ENCODE measurements at regions not wholly inside any gene's neighbourhood (a gene's known extent, or its start where the extent isn't known, plus 50 kb on each side); places are given as distances from the start of the nearest gene placed in this dataset.

DNA sequence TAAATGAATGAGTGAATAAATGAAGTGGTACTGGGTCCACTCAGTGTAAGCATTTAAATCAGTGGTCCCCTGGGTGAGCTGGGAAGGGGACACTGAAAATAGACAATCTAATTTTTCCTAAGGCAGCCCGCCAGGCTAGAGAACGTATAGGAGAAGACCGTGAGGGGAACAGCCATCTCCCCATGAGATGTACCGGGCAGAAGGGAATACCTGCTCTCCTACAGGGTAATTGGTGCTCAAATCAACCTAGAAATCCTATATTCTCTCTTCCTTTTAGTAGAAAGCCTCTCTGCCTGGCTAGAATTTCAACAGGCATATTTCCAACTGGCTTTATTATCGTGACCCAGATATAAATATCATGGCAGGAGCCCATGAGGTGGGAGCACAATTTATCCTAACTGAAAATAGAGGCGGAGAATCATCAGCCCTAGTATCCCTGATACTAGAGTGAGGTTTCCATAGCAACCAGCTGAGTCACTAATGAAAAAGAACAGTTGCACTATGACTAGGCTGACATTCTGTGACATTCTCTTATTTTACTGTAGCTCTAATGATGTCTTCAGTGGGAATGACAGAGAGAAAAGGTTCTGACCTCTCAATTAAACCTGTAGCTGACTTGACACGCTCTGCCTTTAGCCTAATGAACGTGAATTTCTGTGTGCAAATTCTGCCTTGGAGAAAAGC lies 96.5 kb upstream of the CAST start:
- Mint-ChIP-seq H3K9me3 (no peaks in the 10 kb centered on the region), H3K27ac (no peak overlapping the region), H3K4me1 (peaks cover 16% of the 10 kb centered on the region), H3K4me3 (no peak overlapping the region), H3K27me3 (no peaks in the 10 kb centered on the region), H3K36me3 (no peaks in the 10 kb centered on the region)

- Mint-ChIP-seq H3K27me3 (no peaks in the 10 kb centered on the region), H3K4me1 (peaks cover 16% of the 10 kb centered on the region), H3K36me3 (no peaks in the 10 kb centered on the region), H3K4me3 (no peak overlapping the region), H3K27ac (peak overlapping the region; percentile 8), H3K9me3 (no peaks in the 10 kb centered on the region)
These were observed 95.2 kb upstream of the CAST start for GRCh38 chr5:96566833-96567587.

GRCh38 chr5:96569332-96569731 lies 92.8 kb upstream of the CAST start:
- Mint-ChIP-seq H3K4me3 (no peak overlapping the region), H3K4me1 (peaks cover 16% of the 10 kb centered on the region), H3K9me3 (no peaks in the 10 kb centered on the region), H3K27me3 (no peaks in the 10 kb centered on the region), H3K36me3 (no peaks in the 10 kb centered on the region), H3K27ac (no peak overlapping the region)

DNA sequence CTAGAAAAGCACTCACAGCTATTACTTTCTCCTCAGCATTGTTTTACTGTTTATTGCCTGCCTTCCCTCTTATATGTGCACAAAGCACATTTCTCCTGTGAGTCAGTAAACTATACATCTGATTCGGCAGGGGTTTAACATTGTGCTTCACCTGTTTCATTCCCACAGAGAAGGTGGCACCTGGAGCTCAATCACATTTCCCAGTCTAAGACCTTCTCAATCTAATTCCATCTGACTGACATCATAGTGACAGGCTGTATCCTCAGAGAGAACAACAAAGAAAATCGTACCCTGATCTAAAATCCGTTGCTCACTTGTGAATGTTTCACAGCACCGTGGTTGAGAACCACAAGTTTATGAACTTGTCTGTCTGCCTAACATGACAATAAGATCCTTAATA lies 92.4 kb upstream of the CAST start:
- H3K4me3 Mint-ChIP-seq: no peak overlapping the region
- no peaks in the 10 kb centered on the region for H3K36me3 Mint-ChIP-seq
- H3K27ac Mint-ChIP-seq: no peak overlapping the region
- H3K27me3 Mint-ChIP-seq: no peaks in the 10 kb centered on the region
- H3K9me3 Mint-ChIP-seq: no peaks in the 10 kb centered on the region
- peaks cover 16% of the 10 kb centered on the region for H3K4me1 Mint-ChIP-seq

DNA sequence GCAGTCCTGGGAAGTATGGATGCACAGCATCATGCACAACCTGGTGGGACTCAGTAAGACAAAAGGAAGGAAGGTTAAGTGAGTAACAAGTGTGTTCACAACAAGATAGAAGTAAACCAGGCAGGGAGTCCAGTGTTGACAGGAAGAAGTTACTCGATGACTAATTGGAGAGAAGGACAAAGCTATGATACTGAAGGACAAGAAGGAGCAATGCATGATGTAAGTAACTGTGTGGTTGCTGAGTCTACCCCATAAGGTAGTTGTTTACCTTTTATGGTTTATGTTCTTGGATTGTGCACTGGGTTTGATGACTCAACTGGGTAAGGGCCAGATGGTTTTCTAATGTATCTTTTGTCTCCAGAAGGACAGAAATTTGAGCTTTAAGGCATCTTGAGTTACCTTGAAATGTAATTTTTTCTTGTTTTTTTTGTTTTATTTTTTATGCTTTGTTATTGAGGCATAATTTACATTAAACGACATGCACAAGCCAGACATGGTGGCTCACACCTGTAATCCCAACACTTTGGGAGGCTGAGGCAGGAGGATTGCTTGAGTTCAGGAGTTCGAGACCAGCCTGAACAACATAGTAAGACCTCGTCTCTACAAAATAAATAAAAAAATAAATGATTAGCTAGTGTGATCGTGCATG lies 89.2 kb upstream of the CAST start:
- H3K36me3 Mint-ChIP-seq: no peaks in the 10 kb centered on the region
- no peak overlapping the region for H3K4me3 Mint-ChIP-seq
- H3K4me1 Mint-ChIP-seq: no peaks in the 10 kb centered on the region
- no peaks in the 10 kb centered on the region for H3K27me3 Mint-ChIP-seq
- no peaks in the 10 kb centered on the region for H3K9me3 Mint-ChIP-seq
- no peak overlapping the region for H3K27ac Mint-ChIP-seq

- no peaks in the 10 kb centered on the region for H3K36me3 Mint-ChIP-seq
- H3K27me3 Mint-ChIP-seq: peaks cover under 1% of the 10 kb centered on the region
- no peaks in the 10 kb centered on the region for H3K4me1 Mint-ChIP-seq
- no peak overlapping the region for H3K27ac Mint-ChIP-seq
- H3K4me3 Mint-ChIP-seq: no peak overlapping the region
- H3K9me3 Mint-ChIP-seq: no peaks in the 10 kb centered on the region
These were observed 88.7 kb upstream of the CAST start for GRCh38 chr5:96573513-96573894.

DNA sequence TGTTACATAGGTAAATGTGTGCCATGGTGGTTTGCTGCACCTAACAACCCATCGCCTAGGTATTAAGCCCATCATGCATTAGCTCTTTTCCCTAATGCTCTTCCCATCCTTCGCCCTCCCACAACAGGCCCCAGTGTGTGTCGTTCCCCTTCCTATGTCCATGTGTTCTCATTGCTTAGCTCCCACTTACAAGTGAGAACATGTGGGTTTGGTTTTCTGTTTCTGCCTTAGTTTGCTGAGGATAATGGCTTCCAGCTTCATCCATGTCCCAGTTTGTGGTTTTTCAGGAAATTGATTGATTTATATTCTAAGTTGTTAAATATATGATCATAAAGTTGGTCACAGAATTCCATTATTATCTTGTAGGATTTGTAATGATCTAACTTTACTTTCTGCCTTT lies 85.3 kb upstream of the CAST start:
- peaks cover 2% of the 10 kb centered on the region for H3K27me3 Mint-ChIP-seq
- H3K27ac Mint-ChIP-seq: no peak overlapping the region
- no peaks in the 10 kb centered on the region for H3K36me3 Mint-ChIP-seq
- no peak overlapping the region for H3K4me3 Mint-ChIP-seq
- no peaks in the 10 kb centered on the region for H3K9me3 Mint-ChIP-seq
- no peaks in the 10 kb centered on the region for H3K4me1 Mint-ChIP-seq

GRCh38 chr5:96577909-96578308 lies 84.3 kb upstream of the CAST start:
- no peaks in the 10 kb centered on the region for H3K36me3 Mint-ChIP-seq

GRCh38 chr5:96579711-96580110 lies 82.5 kb upstream of the CAST start:
- Mint-ChIP-seq H3K27me3 (peaks cover 3% of the 10 kb centered on the region), H3K36me3 (no peaks in the 10 kb centered on the region), H3K27ac (no peak overlapping the region), H3K4me1 (peaks cover 5% of the 10 kb centered on the region), H3K9me3 (no peaks in the 10 kb centered on the region), H3K4me3 (no peak overlapping the region)

More at GRCh38 chr5:96577909-96578308, 84.3 kb upstream of the CAST start:
- H3K4me1 Mint-ChIP-seq: no peaks in the 10 kb centered on the region
- no peak overlapping the region for H3K27ac Mint-ChIP-seq
- no peaks in the 10 kb centered on the region for H3K9me3 Mint-ChIP-seq
- no peak overlapping the region for H3K4me3 Mint-ChIP-seq
- peaks cover 2% of the 10 kb centered on the region for H3K27me3 Mint-ChIP-seq

- H3K4me3 Mint-ChIP-seq: no peak overlapping the region
- no peak overlapping the region for H3K27ac Mint-ChIP-seq
- peaks cover 7% of the 10 kb centered on the region for H3K4me1 Mint-ChIP-seq
- H3K27me3 Mint-ChIP-seq: peaks cover 9% of the 10 kb centered on the region
- no peaks in the 10 kb centered on the region for H3K36me3 Mint-ChIP-seq
- no peaks in the 10 kb centered on the region for H3K9me3 Mint-ChIP-seq
These were observed 79.8 kb upstream of the CAST start for GRCh38 chr5:96582343-96582742.

DNA sequence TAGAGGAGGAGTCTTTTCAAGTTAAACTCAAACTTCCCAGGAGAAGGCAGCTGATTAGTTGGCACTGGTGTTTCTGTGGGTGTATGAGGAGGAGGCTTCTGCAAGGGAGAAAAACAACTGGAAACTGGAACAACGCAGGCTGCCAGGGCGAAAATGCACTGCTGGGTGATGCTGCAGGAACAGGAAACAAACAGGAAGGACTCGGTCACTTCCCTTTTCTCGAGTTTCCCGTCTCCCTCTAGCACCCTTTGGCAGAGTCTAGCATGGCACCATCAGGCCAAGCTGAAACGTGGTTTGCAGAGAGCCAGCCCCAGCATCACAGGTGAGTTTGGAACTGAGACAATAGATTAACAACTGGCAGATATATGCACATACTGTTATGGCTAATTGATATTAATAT lies 77.5 kb upstream of the CAST start:
- Mint-ChIP-seq H3K27ac (no peak overlapping the region), H3K4me1 (peaks cover 7% of the 10 kb centered on the region), H3K4me3 (no peak overlapping the region), H3K27me3 (peaks cover 7% of the 10 kb centered on the region), H3K36me3 (no peaks in the 10 kb centered on the region), H3K9me3 (no peaks in the 10 kb centered on the region)

DNA sequence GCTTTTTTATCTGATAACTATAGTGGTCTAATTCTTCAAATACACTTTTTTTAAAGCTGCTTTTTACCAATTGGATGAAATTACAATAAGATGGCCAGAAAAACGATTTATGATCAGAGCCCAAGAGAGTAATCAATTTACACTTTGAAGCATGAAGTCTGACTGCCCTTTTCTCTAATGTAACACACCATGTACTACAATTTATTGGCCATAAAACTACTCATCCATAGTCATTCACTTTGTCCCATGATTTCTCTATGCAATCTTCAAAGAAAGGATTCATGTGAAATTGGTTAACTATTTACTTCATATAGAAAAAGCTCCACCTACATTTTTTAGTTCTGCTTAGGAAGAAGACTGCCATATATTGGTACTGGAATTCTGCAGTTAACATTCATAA lies 73.6 kb upstream of the CAST start:
- no peak overlapping the region for H3K4me3 Mint-ChIP-seq
- H3K9me3 Mint-ChIP-seq: no peaks in the 10 kb centered on the region
- H3K4me1 Mint-ChIP-seq: peaks cover 7% of the 10 kb centered on the region
- H3K27ac Mint-ChIP-seq: no peak overlapping the region
- peaks cover 10% of the 10 kb centered on the region for H3K27me3 Mint-ChIP-seq
- H3K36me3 Mint-ChIP-seq: no peaks in the 10 kb centered on the region

DNA sequence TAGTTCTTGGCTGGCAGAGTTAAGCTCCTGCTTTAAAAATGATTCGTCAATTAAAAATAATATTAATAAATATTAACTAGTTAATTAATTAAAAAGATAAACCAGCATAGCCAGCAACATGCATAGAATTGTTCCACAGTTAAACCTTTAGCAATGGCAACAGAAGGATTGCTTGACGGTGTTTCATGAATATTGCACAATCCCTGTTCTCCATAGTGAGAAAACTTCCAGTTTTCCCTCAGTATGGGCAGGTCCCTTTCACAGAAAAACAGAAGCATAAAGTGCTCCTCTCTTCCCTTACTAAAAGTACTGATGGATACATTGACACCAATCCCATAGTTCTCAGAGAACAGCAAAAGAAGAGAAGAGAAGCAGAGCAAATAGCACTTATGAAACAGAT lies 71.4 kb upstream of the CAST start:
- no peaks in the 10 kb centered on the region for H3K4me1 Mint-ChIP-seq
- H3K27me3 Mint-ChIP-seq: peaks cover 5% of the 10 kb centered on the region
- no peak overlapping the region for H3K27ac Mint-ChIP-seq
- H3K9me3 Mint-ChIP-seq: no peaks in the 10 kb centered on the region
- no peak overlapping the region for H3K4me3 Mint-ChIP-seq
- no peaks in the 10 kb centered on the region for H3K36me3 Mint-ChIP-seq

- Mint-ChIP-seq H3K36me3 (no peaks in the 10 kb centered on the region), H3K4me1 (peaks cover 11% of the 10 kb centered on the region), H3K9me3 (no peaks in the 10 kb centered on the region), H3K27ac (no peak overlapping the region), H3K4me3 (no peak overlapping the region), H3K27me3 (peaks cover 3% of the 10 kb centered on the region)
These were observed 66.7 kb upstream of the CAST start for GRCh38 chr5:96595300-96596090.

- Mint-ChIP-seq H3K27ac (peak overlapping the region; percentile 57), H3K4me3 (no peak overlapping the region), H3K27me3 (peaks cover 1% of the 10 kb centered on the region), H3K4me1 (peaks cover 11% of the 10 kb centered on the region), H3K9me3 (no peaks in the 10 kb centered on the region), H3K36me3 (no peaks in the 10 kb centered on the region)
These were observed 64.6 kb upstream of the CAST start for GRCh38 chr5:96597438-96598020.

Data from activated naive CD4-positive, alpha-beta T cell treated with anti-CD3 and anti-CD28 coated beads, Interleukin-2, amount 50 U/mL, for 24 hours (primary cell).